Cardiac muscle cell (in vitro differentiated cells and primary cell): ENCODE measurements at regions not wholly inside any gene's neighbourhood (a gene's known extent, or its start where the extent isn't known, plus 50 kb on each side); places are given as distances from the start of the nearest gene placed in this dataset.
A peak's percentile ranks its signal among the peaks of the same experiment; 100 is the strongest.

ENCODE experiments used
- DNase-seq, 2 donors: peaks; one replicate each; pipeline versions ENCODE4 v3.0.0 to v3.0.0-alpha.2; 2010 to 2017; ENCODE audit warnings: low read depth in 1 of 2, low spot score in 1 of 2
- H3K27ac ChIP-seq: fragments of 200-600 bp; sonication (generic); 2 replicates; pipeline ENCODE4 v1.5.1; 2016
- H3K27me3 ChIP-seq: fragments of 200-600 bp; sonication (generic); 2 replicates; pipeline ENCODE4 v1.6.0; 2016; ENCODE audit warnings: control low read depth
- H3K36me3 ChIP-seq: fragments of 200-600 bp; sonication (generic); 2 replicates; pipeline ENCODE4 v1.5.1; 2016; ENCODE audit warnings: control low read depth
- H3K4me1 ChIP-seq: fragments of 200-600 bp; sonication (generic); 2 replicates; pipeline ENCODE4 v1.8.1; 2017; ENCODE audit warnings: low read depth, mild to moderate bottlenecking, mixed run types
- H3K4me3 ChIP-seq: fragments of 200-600 bp; sonication (generic); 2 replicates; pipeline ENCODE4 v1.5.1; 2016; ENCODE audit warnings: mild to moderate bottlenecking
- H3K9me3 ChIP-seq: fragments of 200-600 bp; sonication (generic); 2 replicates; pipeline ENCODE4 v1.5.1; 2017; ENCODE audit warnings: low read depth, mild to moderate bottlenecking, control low read depth
- CTCF ChIP-seq: IDR thresholded peaks from 2 replicates; pipeline ENCODE4 v1.5.1; 2012; ENCODE audit warnings: low read depth, mild to moderate bottlenecking, low read length

DNA sequence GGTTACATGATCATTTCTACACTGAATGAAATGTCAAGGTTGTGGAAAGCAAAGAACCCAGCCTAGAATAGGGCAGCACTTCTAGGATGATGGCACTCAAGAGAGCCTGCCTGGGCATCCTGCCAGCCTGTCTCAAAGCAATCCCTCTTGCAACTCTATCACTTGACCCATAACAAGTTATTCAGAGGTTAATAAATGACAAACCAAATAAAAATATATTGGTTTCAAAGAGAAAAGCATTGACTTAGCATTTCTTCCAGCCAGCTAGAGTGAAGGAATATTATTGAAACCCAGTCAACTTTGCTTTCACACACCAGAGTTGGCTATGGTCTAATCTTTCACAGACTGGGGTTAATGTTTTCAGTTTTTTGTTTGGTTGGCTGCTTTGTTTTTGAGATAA, 214.6 kb upstream of the UBE2E2 start:
- peaks cover 5% of the 10 kb centered on the region for H3K4me1 ChIP-seq

DNA sequence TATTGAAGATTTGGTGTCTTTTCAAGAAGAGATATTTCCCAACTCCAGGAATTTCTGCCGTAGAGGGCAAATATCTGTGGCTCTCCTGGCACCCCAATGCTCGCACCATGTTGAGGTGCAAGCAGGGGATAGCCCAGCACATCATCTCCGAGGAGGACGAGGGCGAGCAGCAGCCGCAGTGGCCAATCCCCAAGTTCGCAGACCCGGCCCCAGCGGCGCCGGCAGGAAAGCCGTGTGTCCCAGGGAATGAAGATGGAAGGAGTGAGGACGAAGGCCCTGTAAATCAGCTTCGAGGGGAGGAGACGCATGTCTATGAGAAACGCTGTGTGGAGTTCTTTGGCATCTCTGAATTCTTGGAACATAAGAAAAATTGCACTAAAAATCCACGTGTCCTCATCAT, 213.4 kb upstream of the UBE2E2 start:
- no peaks in the 10 kb centered on the region for H3K27me3 ChIP-seq
- H3K4me1 ChIP-seq: peaks cover 5% of the 10 kb centered on the region
- H3K27ac ChIP-seq: no peak overlapping the region
- H3K9me3 ChIP-seq: no peaks in the 10 kb centered on the region
- no peak overlapping the region for H3K4me3 ChIP-seq
- DNase-seq: no peak
- TF ChIP-seq CTCF: no peak
- H3K36me3 ChIP-seq: no peaks in the 10 kb centered on the region

More for the DNA sequence above, 214.6 kb upstream of the UBE2E2 start:
- Histone ChIP-seq H3K9me3 (no peaks in the 10 kb centered on the region), H3K36me3 (no peaks in the 10 kb centered on the region), H3K27ac (no peak overlapping the region), H3K4me3 (no peak overlapping the region), H3K27me3 (no peaks in the 10 kb centered on the region)
- DNase-seq: peak in 1 of 2 donors; percentile 19
- no peak for TF ChIP-seq CTCF

DNA sequence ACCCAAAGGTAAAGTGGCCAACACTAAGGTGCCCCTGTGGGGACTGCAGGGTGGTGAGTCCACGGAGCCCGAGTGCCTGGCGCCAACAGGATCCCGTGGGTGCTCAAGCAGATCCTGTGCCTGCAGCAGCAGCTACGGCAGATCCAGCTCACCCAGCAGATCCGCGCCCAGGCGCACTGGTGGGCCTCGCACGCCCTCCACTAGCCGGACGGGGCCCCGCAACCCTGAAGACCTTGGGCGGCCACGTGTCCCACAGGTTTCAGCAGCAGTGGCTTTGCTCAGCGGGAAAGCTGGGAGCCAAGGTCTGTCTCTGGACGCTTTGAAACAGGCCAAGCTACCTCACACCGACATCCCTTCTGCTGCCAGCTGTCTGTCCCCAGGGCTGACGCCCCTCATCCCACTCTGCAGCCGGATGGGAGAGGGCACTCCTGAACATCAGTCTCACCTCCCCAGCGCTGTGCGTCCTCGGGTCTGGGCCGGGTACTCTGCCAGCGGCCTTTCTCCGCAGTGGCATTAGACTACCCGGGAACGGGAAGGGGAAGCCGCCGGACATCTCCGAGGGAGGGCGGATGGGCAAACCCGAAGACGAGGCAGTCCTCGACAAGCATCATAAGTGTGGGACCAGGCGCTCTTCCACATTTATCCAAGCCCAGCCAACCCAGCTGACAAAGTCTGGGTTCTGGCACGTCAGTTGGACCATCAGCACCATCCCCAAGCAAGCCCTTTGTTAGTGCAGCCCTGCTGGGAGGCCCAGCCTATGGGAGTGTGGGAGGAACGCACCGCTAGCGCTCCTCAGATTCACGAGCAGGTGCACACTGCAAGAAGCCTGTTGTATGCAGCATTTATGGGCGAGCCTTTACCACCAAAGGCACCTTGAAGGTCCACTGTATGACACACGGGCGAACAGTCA, 212.6 kb upstream of the UBE2E2 start:
- DNase-seq: no peak
- no peaks in the 10 kb centered on the region for H3K27me3 ChIP-seq
- peaks cover 5% of the 10 kb centered on the region for H3K4me1 ChIP-seq
- no peak overlapping the region for H3K4me3 ChIP-seq
- H3K36me3 ChIP-seq: no peaks in the 10 kb centered on the region
- no peaks in the 10 kb centered on the region for H3K9me3 ChIP-seq
- no peak overlapping the region for H3K27ac ChIP-seq
- TF ChIP-seq CTCF: no peak

- H3K4me1 ChIP-seq: no peaks in the 10 kb centered on the region
- H3K36me3 ChIP-seq: no peaks in the 10 kb centered on the region
- H3K9me3 ChIP-seq: no peaks in the 10 kb centered on the region
- no peak overlapping the region for H3K27ac ChIP-seq
- no peaks in the 10 kb centered on the region for H3K27me3 ChIP-seq
- no peak for DNase-seq
- no peak overlapping the region for H3K4me3 ChIP-seq
- no peak for TF ChIP-seq CTCF
These were observed 208.3 kb upstream of the UBE2E2 start for GRCh38 chr3:22994781-22995180.

DNA sequence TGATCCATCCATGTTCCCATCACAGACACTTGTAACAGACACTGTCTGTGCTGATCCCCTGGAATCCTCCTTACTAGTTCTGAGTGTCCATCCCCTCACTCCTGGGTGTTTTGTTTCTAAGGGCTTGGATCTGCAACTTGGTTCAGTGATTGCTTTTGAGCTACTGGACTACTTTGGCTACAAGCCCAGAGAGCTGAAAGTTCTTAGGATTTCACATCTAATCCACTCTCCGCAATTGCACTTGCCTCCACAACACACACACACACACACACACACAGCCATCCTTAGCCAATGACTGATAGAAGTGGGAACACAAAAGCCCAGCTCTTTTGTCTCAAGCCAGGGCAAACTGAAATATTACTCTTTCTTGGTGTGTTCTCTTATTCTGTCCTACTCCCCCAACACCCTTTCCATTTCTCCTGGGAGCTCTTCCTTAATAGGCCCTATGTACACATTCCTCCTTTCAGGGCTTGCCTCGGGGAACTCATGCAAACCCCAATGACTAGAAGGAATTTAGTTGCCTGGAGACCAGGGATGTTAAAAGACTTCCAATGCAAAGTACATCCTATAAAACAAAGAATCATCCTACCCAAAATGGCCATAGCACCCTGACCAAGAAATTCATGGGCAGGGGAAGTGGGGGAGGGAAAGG, 206.1 kb upstream of the UBE2E2 start:
- H3K4me1 ChIP-seq: no peaks in the 10 kb centered on the region
- no peak overlapping the region for H3K27ac ChIP-seq
- no peak for TF ChIP-seq CTCF
- no peaks in the 10 kb centered on the region for H3K36me3 ChIP-seq
- no peak overlapping the region for H3K4me3 ChIP-seq
- H3K27me3 ChIP-seq: no peaks in the 10 kb centered on the region
- DNase-seq: peak in 1 of 2 donors; percentile 21
- no peaks in the 10 kb centered on the region for H3K9me3 ChIP-seq
